Osteocyte (in vitro differentiated cells): ENCODE measurements at regions not wholly inside any gene's neighbourhood (a gene's known extent, or its start where the extent isn't known, plus 50 kb on each side); places are given as distances from the start of the nearest gene placed in this dataset.

Source experiments
- DNase-seq: peaks from one replicate; pipeline ENCODE4 v3.0.0; 2021; ENCODE audit warnings: mixed read lengths; ENCODE audit not compliant: unreplicated experiment; ENCODE audit errors: extremely low spot score
- H3K27ac Mint-ChIP-seq: one replicate; pipeline ENCODE4 v1.8.0; 2021; ENCODE audit warnings: mild to moderate bottlenecking, mixed read lengths; ENCODE audit not compliant: unreplicated experiment
- H3K27me3 Mint-ChIP-seq: one replicate; pipeline ENCODE4 v1.8.0; 2021; ENCODE audit warnings: mixed read lengths; ENCODE audit not compliant: unreplicated experiment
- H3K36me3 Mint-ChIP-seq: one replicate; pipeline ENCODE4 v1.8.0; 2021; ENCODE audit warnings: mixed read lengths; ENCODE audit not compliant: unreplicated experiment
- H3K4me1 Mint-ChIP-seq: one replicate; pipeline ENCODE4 v1.8.0; 2021; ENCODE audit warnings: mixed read lengths; ENCODE audit not compliant: unreplicated experiment
- H3K4me3 Mint-ChIP-seq: one replicate; pipeline ENCODE4 v1.8.0; 2021; ENCODE audit warnings: mild to moderate bottlenecking, moderate library complexity, mixed read lengths; ENCODE audit not compliant: unreplicated experiment
- H3K9me3 Mint-ChIP-seq: one replicate; pipeline ENCODE4 v1.8.0; 2021; ENCODE audit warnings: mixed read lengths; ENCODE audit not compliant: unreplicated experiment
- CTCF ChIP-seq: fragments of 200-600 bp; sonication (generic); IDR thresholded peaks from 2 replicates; pipeline ENCODE4 v1.5.0; 2021; ENCODE audit warnings: antibody characterized with exemption, mild to moderate bottlenecking, moderate library complexity

GRCh38 chr13:110063490-110064421 is 243.2 kb downstream of the COL4A1 start:
- H3K27ac Mint-ChIP-seq: no peak overlapping the region
- H3K4me3 Mint-ChIP-seq: no peak overlapping the region
- no peaks in the 10 kb centered on the region for H3K4me1 Mint-ChIP-seq
- H3K9me3 Mint-ChIP-seq: no peaks in the 10 kb centered on the region
- TF ChIP-seq CTCF: no peak
- DNase-seq: no peak
- no peaks in the 10 kb centered on the region for H3K36me3 Mint-ChIP-seq
- H3K27me3 Mint-ChIP-seq: no peaks in the 10 kb centered on the region

- Mint-ChIP-seq H3K36me3 (no peaks in the 10 kb centered on the region), H3K27me3 (no peaks in the 10 kb centered on the region), H3K4me3 (no peak overlapping the region), H3K27ac (no peak overlapping the region), H3K4me1 (no peaks in the 10 kb centered on the region), H3K9me3 (no peaks in the 10 kb centered on the region)
- TF ChIP-seq CTCF: no peak
- DNase-seq: no peak
These were observed 244.0 kb downstream of the COL4A1 start for GRCh38 chr13:110062777-110063442.

- TF ChIP-seq CTCF: no peak
- Mint-ChIP-seq H3K27ac (no peak overlapping the region), H3K4me3 (no peak overlapping the region), H3K9me3 (no peaks in the 10 kb centered on the region), H3K4me1 (no peaks in the 10 kb centered on the region), H3K36me3 (no peaks in the 10 kb centered on the region), H3K27me3 (no peaks in the 10 kb centered on the region)
- no peak for DNase-seq
These were observed 244.7 kb downstream of the COL4A1 start for GRCh38 chr13:110062077-110062776.

DNA sequence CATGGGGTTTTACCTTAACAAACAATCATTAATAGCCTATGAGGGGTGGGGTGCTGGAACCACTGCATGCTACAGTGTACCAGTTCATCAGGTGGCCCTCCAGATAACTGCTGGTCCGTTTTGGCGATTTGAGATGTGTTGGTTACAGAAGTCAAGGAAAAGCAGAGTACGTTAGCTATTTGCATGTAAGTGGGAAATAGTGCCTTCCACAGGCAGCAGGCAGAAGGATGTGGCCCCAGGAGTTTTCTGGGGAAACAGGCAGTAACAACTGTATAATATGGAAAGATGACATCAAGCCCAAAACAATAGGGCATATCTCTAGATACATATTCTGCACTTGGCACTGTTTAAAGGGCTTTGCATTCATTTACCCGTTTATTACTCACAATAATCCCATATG is 245.7 kb downstream of the COL4A1 start:
- Mint-ChIP-seq H3K9me3 (no peaks in the 10 kb centered on the region), H3K36me3 (no peaks in the 10 kb centered on the region), H3K27me3 (peaks cover 2% of the 10 kb centered on the region), H3K4me3 (no peak overlapping the region), H3K4me1 (no peaks in the 10 kb centered on the region), H3K27ac (no peak overlapping the region)
- DNase-seq: no peak
- TF ChIP-seq CTCF: no peak

GRCh38 chr13:110057052-110057451 is 249.9 kb downstream of the COL4A1 start:
- DNase-seq: no peak
- H3K27me3 Mint-ChIP-seq: peaks cover 17% of the 10 kb centered on the region
- H3K4me1 Mint-ChIP-seq: no peaks in the 10 kb centered on the region
- no peaks in the 10 kb centered on the region for H3K9me3 Mint-ChIP-seq
- no peak for TF ChIP-seq CTCF
- no peak overlapping the region for H3K27ac Mint-ChIP-seq
- no peaks in the 10 kb centered on the region for H3K36me3 Mint-ChIP-seq
- no peak overlapping the region for H3K4me3 Mint-ChIP-seq
